Liver (tissue), 8 donors: ENCODE measurements at regions not wholly inside any gene's neighbourhood (a gene's known extent, or its start where the extent isn't known, plus 50 kb on each side); places are given as distances from the start of the nearest gene placed in this dataset.

Experiments
- DNase-seq: peaks from one replicate; pipeline ENCODE4 v3.0.0-alpha.2; 2017; ENCODE audit warnings: low spot score
- H3K27ac ChIP-seq, 2 donors: one replicate each; pipeline ENCODE4 v1.7.0; 2013; ENCODE audit warnings: inconsistent platforms in 2 of 2, low read length in 2 of 2, control low read depth in 1 of 2, low read depth in 1 of 2, mild to moderate bottlenecking in 1 of 2
- H3K27me3 ChIP-seq, 4 donors: one replicate each; pipeline versions ENCODE4 v1.6.1 to v1.7.0; 2013; ENCODE audit warnings: low read length in 3 of 4, inconsistent platforms in 1 of 4, mild to moderate bottlenecking in 1 of 4, moderate library complexity in 1 of 4; ENCODE audit not compliant: control insufficient read depth in 4 of 4, insufficient read depth in 4 of 4
- H3K36me3 ChIP-seq, 4 donors: one replicate each; pipeline versions ENCODE4 v1.6.1 to v1.7.0; 2013; ENCODE audit warnings: low read length in 3 of 4, mild to moderate bottlenecking in 3 of 4, low read depth in 1 of 4, moderate library complexity in 1 of 4; ENCODE audit not compliant: control insufficient read depth in 4 of 4, insufficient read depth in 3 of 4
- H3K4me1 ChIP-seq, 4 donors: one replicate each; pipeline versions ENCODE4 v1.6.1 to v1.7.0; 2013; ENCODE audit warnings: low read length in 3 of 4, mild to moderate bottlenecking in 3 of 4, moderate library complexity in 1 of 4; ENCODE audit not compliant: control insufficient read depth in 4 of 4, insufficient read depth in 4 of 4
- H3K4me3 ChIP-seq, 3 donors: one replicate each; pipeline versions ENCODE4 v1.6.1 to v1.7.0; 2013; ENCODE audit warnings: low read length in 3 of 3, control low read depth in 1 of 3, low read depth in 1 of 3, mild to moderate bottlenecking in 1 of 3
- H3K9ac ChIP-seq, 2 donors: one replicate each; pipeline ENCODE4 v1.7.0; 2013; ENCODE audit warnings: low read length in 2 of 2, mild to moderate bottlenecking in 2 of 2, moderate library complexity in 2 of 2, control low read depth in 1 of 2, low read depth in 1 of 2
- H3K9me3 ChIP-seq, 4 donors: one replicate each; pipeline versions ENCODE4 v1.6.1 to v1.7.0; 2013; ENCODE audit warnings: low read length in 3 of 4; ENCODE audit not compliant: control insufficient read depth in 4 of 4
- CTCF ChIP-seq: fragments of 150-350 bp; IDR thresholded peaks from 2 replicates; pipeline ENCODE4 v1.5.1; 2017; ENCODE audit warnings: improper control_type of control experiment, low read depth, low read length; ENCODE audit not compliant: missing input control
- EGR1 ChIP-seq, 2 donors: IDR thresholded peaks; 2 replicates each; pipeline ENCODE4 v1.6.1; 2016 to 2018; ENCODE audit warnings: antibody characterized with exemption in 2 of 2, low read depth in 2 of 2
- FOXA1 ChIP-seq: IDR thresholded peaks from 2 replicates; pipeline ENCODE4 v1.6.1; 2016; ENCODE audit warnings: antibody characterized with exemption
- FOXA2 ChIP-seq: IDR thresholded peaks from 2 replicates; pipeline ENCODE4 v1.6.1; 2016; ENCODE audit warnings: antibody characterized with exemption
- GABPA ChIP-seq, 2 donors: IDR thresholded peaks in 1 of 2; conservative IDR thresholded peaks in 1 of 2; 2 replicates each; pipeline ENCODE4 v1.6.1; 2016; ENCODE audit warnings: antibody characterized with exemption in 2 of 2, mild to moderate bottlenecking in 1 of 2, moderate library complexity in 1 of 2
- HNF4A ChIP-seq, 2 donors: conservative IDR thresholded peaks; 2 replicates each; pipeline ENCODE4 v1.6.1; 2016; ENCODE audit warnings: antibody characterized with exemption in 2 of 2, mild to moderate bottlenecking in 2 of 2
- HNF4G ChIP-seq: IDR thresholded peaks from 2 replicates; pipeline ENCODE4 v1.6.1; 2016; ENCODE audit warnings: antibody characterized with exemption
- JUND ChIP-seq, 2 donors: IDR thresholded peaks; 2 replicates each; pipeline ENCODE4 v1.6.1; 2016; ENCODE audit warnings: antibody characterized with exemption in 2 of 2
- NR2F2 ChIP-seq: IDR thresholded peaks from 2 replicates; pipeline ENCODE4 v1.6.1; 2016; ENCODE audit warnings: antibody characterized with exemption
- RAD21 ChIP-seq, 2 donors: IDR thresholded peaks; 2 replicates each; pipeline ENCODE4 v1.6.1; 2016; ENCODE audit warnings: antibody characterized with exemption in 2 of 2, mild to moderate bottlenecking in 2 of 2
- RXRA ChIP-seq, 2 donors: IDR thresholded peaks; 2 replicates each; pipeline ENCODE4 v1.6.1; 2017 to 2018; ENCODE audit warnings: antibody characterized with exemption in 2 of 2, mild to moderate bottlenecking in 1 of 2
- SP1 ChIP-seq: IDR thresholded peaks from 2 replicates; pipeline ENCODE4 v1.6.1; 2018; ENCODE audit warnings: antibody characterized with exemption, mild to moderate bottlenecking
- TAF1 ChIP-seq: conservative IDR thresholded peaks from 2 replicates; pipeline ENCODE4 v1.6.1; 2016; ENCODE audit warnings: antibody characterized with exemption, mild to moderate bottlenecking
- YY1 ChIP-seq: IDR thresholded peaks from 2 replicates; pipeline ENCODE4 v1.6.1; 2016; ENCODE audit warnings: antibody characterized with exemption, mild to moderate bottlenecking
- WGBS: extraction: QIAGEN DNeasy Blood & Tissue Kit; methylation state at CpG from one replicate; pipeline ENCODE4 v1.1.7; 2013; 5-methylcytosine and 5-hydroxymethylcytosine counted together
- TF ChIP-seq, protein P1 (sequence below): IDR thresholded peaks from 2 replicates; pipeline ENCODE4 v1.6.1; 2016; ENCODE audit warnings: antibody characterized with exemption
- TF ChIP-seq, protein P2 (sequence below): IDR thresholded peaks from 2 replicates; pipeline ENCODE4 v1.6.1; 2016; ENCODE audit warnings: antibody characterized with exemption
- TF ChIP-seq, protein P3 (sequence below): IDR thresholded peaks from 2 replicates; pipeline ENCODE4 v1.6.1; 2016; ENCODE audit warnings: antibody characterized with exemption
- TF ChIP-seq, protein P4 (sequence below): IDR thresholded peaks from 2 replicates; pipeline ENCODE4 v1.6.1; 2016; ENCODE audit warnings: antibody characterized with exemption, mild to moderate bottlenecking
- donor health status: healthy.
- donor health status: healthy.
- donor health status: healthy.
- donor health status: healthy.
- donor health status: healthy.

DNA sequence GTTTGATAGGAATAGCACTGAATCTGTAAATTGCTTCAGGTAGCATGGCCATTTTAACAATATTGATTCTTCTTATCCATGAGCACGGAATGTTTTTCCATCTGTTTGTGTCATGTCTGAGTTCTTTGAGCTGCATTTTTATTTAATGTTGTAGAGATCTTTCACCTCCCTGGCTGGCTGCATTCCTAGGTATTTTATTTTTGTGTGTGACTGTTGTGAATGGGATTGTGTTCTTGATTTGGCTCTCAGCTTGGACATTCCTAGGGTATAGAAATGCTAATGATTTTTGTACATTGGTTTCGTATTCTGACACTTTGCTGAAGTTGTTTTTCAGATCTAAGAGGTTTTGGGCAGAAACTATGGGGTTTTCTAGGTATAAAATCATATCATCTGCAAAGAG, 152.9 kb upstream of the CHD1 start:
- H3K27me3 ChIP-seq: no peaks in the 10 kb centered on the region
- no peaks in the 10 kb centered on the region for H3K36me3 ChIP-seq
- WGBS: 79% methylated on average over 2 of the region's 2 CpGs
- DNase-seq: no peak
- H3K27ac ChIP-seq: no peak overlapping the region
- TF ChIP-seq EGR1 (IDR thresholded peaks at IDR 0.05; ENCODE audit: low read depth in 2 of 2): no peak
- no peak for TF ChIP-seq FOXA2
- TF ChIP-seq TAF1: no peak
- TF ChIP-seq HNF4G: no peak
- TF ChIP-seq RAD21 (IDR thresholded peaks at IDR 0.05): no peak
- TF ChIP-seq HNF4A (conservative IDR thresholded peaks at IDR 0.05): no peak
- TF ChIP-seq, protein P1, sequence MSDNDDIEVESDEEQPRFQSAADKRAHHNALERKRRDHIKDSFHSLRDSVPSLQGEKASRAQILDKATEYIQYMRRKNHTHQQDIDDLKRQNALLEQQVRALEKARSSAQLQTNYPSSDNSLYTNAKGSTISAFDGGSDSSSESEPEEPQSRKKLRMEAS: no peak
- TF ChIP-seq FOXA1: no peak
- H3K4me3 ChIP-seq: no peak overlapping the region
- no peaks in the 10 kb centered on the region for H3K4me1 ChIP-seq
- no peak overlapping the region for H3K9ac ChIP-seq
- no peaks in the 10 kb centered on the region for H3K9me3 ChIP-seq

DNA sequence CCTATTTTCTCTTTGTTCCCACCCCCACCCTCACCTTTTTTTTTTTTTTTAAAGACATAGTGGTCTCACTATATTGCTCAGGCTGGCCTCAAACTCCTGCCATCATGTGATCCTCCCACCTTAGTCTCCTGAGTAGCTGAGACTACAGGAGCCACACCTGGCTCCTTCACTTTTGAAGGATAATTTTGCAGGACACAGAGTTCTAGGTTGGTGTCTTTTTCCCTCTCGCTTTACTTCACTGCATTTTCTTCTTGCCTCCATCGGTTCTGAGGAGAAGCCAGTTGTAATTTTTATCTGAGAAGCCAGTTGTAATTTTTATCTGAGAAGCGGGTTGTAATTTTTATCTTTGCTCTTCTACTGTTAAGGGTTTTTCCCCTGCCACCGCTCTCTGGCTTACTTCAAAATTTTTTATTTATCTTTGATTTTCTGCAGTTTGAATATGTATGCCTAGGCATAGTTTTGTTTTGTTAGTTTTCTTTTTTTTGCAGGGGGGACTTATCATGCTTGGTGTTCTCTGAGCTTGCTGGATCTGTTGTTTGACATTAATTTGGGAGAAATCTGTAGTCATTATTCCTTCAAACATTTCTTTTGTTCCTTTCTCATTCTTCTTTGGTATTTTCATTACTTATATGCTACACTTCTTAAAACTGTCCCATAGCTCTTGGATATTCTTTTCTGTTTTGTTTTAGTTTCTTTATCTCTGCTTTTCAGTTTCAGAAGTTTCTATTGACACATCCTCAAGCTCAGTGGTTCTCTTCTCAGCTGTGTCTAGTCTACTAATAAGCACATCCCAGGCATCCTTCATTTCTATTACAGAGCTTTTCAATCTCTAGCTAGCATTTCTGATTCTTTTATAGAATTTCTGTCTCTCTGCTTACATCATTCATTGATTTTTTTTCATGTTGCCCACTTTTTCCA, 148.2 kb upstream of the CHD1 start:
- TF ChIP-seq YY1 (no peak), JUND (IDR thresholded peaks at IDR 0.05) (no peak), HNF4A (conservative IDR thresholded peaks at IDR 0.05) (no peak), TAF1 (no peak), SP1 (no peak), RXRA (IDR thresholded peaks at IDR 0.05) (no peak), CTCF (no peak), FOXA2 (no peak), FOXA1 (no peak), RAD21 (IDR thresholded peaks at IDR 0.05) (no peak), NR2F2 (no peak), GABPA (IDR thresholded peaks at IDR 0.05 in 1 of 2, conservative IDR thresholded peaks at IDR 0.05 in 1 of 2) (no peak), EGR1 (IDR thresholded peaks at IDR 0.05; ENCODE audit: low read depth in 2 of 2) (no peak), HNF4G (no peak)
- TF ChIP-seq, protein P2, sequence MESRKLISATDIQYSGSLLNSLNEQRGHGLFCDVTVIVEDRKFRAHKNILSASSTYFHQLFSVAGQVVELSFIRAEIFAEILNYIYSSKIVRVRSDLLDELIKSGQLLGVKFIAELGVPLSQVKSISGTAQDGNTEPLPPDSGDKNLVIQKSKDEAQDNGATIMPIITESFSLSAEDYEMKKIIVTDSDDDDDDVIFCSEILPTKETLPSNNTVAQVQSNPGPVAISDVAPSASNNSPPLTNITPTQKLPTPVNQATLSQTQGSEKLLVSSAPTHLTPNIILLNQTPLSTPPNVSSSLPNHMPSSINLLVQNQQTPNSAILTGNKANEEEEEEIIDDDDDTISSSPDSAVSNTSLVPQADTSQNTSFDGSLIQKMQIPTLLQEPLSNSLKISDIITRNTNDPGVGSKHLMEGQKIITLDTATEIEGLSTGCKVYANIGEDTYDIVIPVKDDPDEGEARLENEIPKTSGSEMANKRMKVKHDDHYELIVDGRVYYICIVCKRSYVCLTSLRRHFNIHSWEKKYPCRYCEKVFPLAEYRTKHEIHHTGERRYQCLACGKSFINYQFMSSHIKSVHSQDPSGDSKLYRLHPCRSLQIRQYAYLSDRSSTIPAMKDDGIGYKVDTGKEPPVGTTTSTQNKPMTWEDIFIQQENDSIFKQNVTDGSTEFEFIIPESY: no peak
- TF ChIP-seq, protein P3, sequence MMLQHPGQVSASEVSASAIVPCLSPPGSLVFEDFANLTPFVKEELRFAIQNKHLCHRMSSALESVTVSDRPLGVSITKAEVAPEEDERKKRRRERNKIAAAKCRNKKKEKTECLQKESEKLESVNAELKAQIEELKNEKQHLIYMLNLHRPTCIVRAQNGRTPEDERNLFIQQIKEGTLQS: no peak
- TF ChIP-seq, protein P1: no peak
- TF ChIP-seq, protein P4, sequence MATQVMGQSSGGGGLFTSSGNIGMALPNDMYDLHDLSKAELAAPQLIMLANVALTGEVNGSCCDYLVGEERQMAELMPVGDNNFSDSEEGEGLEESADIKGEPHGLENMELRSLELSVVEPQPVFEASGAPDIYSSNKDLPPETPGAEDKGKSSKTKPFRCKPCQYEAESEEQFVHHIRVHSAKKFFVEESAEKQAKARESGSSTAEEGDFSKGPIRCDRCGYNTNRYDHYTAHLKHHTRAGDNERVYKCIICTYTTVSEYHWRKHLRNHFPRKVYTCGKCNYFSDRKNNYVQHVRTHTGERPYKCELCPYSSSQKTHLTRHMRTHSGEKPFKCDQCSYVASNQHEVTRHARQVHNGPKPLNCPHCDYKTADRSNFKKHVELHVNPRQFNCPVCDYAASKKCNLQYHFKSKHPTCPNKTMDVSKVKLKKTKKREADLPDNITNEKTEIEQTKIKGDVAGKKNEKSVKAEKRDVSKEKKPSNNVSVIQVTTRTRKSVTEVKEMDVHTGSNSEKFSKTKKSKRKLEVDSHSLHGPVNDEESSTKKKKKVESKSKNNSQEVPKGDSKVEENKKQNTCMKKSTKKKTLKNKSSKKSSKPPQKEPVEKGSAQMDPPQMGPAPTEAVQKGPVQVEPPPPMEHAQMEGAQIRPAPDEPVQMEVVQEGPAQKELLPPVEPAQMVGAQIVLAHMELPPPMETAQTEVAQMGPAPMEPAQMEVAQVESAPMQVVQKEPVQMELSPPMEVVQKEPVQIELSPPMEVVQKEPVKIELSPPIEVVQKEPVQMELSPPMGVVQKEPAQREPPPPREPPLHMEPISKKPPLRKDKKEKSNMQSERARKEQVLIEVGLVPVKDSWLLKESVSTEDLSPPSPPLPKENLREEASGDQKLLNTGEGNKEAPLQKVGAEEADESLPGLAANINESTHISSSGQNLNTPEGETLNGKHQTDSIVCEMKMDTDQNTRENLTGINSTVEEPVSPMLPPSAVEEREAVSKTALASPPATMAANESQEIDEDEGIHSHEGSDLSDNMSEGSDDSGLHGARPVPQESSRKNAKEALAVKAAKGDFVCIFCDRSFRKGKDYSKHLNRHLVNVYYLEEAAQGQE: no peak
- no peaks in the 10 kb centered on the region for H3K27me3 ChIP-seq
- WGBS: 74% methylated on average over 4 of the region's 4 CpGs
- H3K9me3 ChIP-seq: no peaks in the 10 kb centered on the region
- H3K4me3 ChIP-seq: no peak overlapping the region
- H3K36me3 ChIP-seq: no peaks in the 10 kb centered on the region
- DNase-seq: no peak
- H3K9ac ChIP-seq: no peak overlapping the region
- H3K4me1 ChIP-seq: no peaks in the 10 kb centered on the region
- H3K27ac ChIP-seq: no peak overlapping the region
